PC-3 (cell line): ENCODE measurements at regions not wholly inside any gene's neighbourhood (a gene's known extent, or its start where the extent isn't known, plus 50 kb on each side); places are given as distances from the start of the nearest gene placed in this dataset.

Source experiments
- ATAC-seq: fragments of 200-7000 bp; cut with Tn5 transposase; 2 replicates; pipeline ENCODE4 v1.9.1; 2020; ENCODE audit warnings: mild to moderate bottlenecking, moderate library complexity
- BruUV-seq: library from RNA; stranded (reverse); fragments of 400-500 nt; replicated peaks from 2 replicates; lab custom pipeline; 2021; lab: Mats Ljungman, UMichigan
- CTCF ChIA-PET: fragments of 300-600 bp; sonication (Branson Sonifier 250); formaldehyde crosslinking; loops from one replicate; lab custom pipeline; 2022; ENCODE audit warnings: antibody characterized with exemption; lab: Charles Lee
- POLR2A ChIA-PET: fragments of 300-600 bp; sonication (Branson Sonifier 250); formaldehyde crosslinking; loops from one replicate; lab custom pipeline; 2022; ENCODE audit warnings: antibody characterized with exemption; ENCODE audit not compliant: unreplicated experiment; lab: Charles Lee
- DNase-seq: peaks from one replicate; pipeline ENCODE4 v3.0.0-alpha.2; 2015
- H2AFZ ChIP-seq: fragments of 300-600 bp; sonication (generic); 2 replicates; pipeline ENCODE4 v1.6.0; 2016; ENCODE audit warnings: antibody characterized with exemption, low read length
- H3F3A ChIP-seq: fragments of 300-600 bp; sonication (generic); one replicate; pipeline ENCODE4 v1.6.0; 2017; ENCODE audit warnings: antibody characterized with exemption, low read length, control low read depth, mild to moderate bottlenecking; ENCODE audit not compliant: unreplicated experiment
- H3K27ac ChIP-seq: fragments of 300-600 bp; sonication (generic); 2 replicates; pipeline ENCODE4 v1.5.1; 2016; ENCODE audit warnings: mild to moderate bottlenecking, low read length
- H3K27me3 ChIP-seq: fragments of 300-600 bp; sonication (generic); 2 replicates; pipeline ENCODE4 v1.6.1; 2016; ENCODE audit warnings: low read length, mixed read lengths
- H3K36me3 ChIP-seq: fragments of 300-600 bp; sonication (generic); 2 replicates; pipeline ENCODE4 v1.6.1; 2016; ENCODE audit warnings: low read depth, mixed run types, low read length, mixed read lengths
- H3K4me1 ChIP-seq: fragments of 300-600 bp; sonication (generic); 2 replicates; pipeline ENCODE4 v1.5.1; 2016; ENCODE audit warnings: low read length; ENCODE audit not compliant: insufficient read depth
- H3K4me2 ChIP-seq: fragments of 300-600 bp; sonication (generic); 2 replicates; pipeline ENCODE4 v1.6.0; 2016; ENCODE audit warnings: low read length
- H3K4me3 ChIP-seq: fragments of 300-600 bp; sonication (generic); 2 replicates; pipeline ENCODE4 v1.5.1; 2016; ENCODE audit warnings: mild to moderate bottlenecking, low read length, mixed read lengths
- H3K79me2 ChIP-seq: fragments of 300-600 bp; sonication (generic); 2 replicates; pipeline ENCODE4 v1.6.1; 2017; ENCODE audit warnings: low read length, mixed read lengths
- H3K9ac ChIP-seq: fragments of 300-600 bp; sonication (generic); 2 replicates; pipeline ENCODE4 v1.6.0; 2016; ENCODE audit warnings: mild to moderate bottlenecking, low read length
- H3K9me2 ChIP-seq: fragments of 300-600 bp; sonication (generic); replicated peaks from 2 replicates; pipeline ENCODE4 v1.6.1; 2016; ENCODE audit warnings: mixed run types, low read length, mixed read lengths
- H3K9me3 ChIP-seq: fragments of 300-600 bp; sonication (generic); 2 replicates; pipeline ENCODE4 v1.6.1; 2016; ENCODE audit warnings: low read length, mixed read lengths
- H4K20me1 ChIP-seq: fragments of 300-600 bp; sonication (generic); 2 replicates; pipeline ENCODE4 v1.6.1; 2016; ENCODE audit warnings: low read length, mixed read lengths
- EZH2 ChIP-seq: fragments of 300-600 bp; sonication (generic); IDR thresholded peaks from one replicate; pipeline ENCODE4 v1.6.1; 2017; ENCODE audit warnings: antibody characterized with exemption, mild to moderate bottlenecking, low read length; ENCODE audit not compliant: unreplicated experiment
- EZH2phosphoT487 ChIP-seq: fragments of 300-600 bp; sonication (generic); IDR thresholded peaks from 2 replicates; pipeline ENCODE4 v1.6.1; 2018; ENCODE audit warnings: mild to moderate bottlenecking, antibody characterized with exemption, low read length, borderline replicate concordance
- intact Hi-C: fragments of 100-400 bp; cut with micrococcal nuclease; formaldehyde crosslinking; loops from 2 replicates; pipeline ENCODE4 v1.9.0; 2023
- TF ChIP-seq, protein P1 (sequence below): fragments of 300-600 bp; sonication (generic); conservative IDR thresholded peaks from 2 replicates; pipeline ENCODE4 v1.5.1; 2017; ENCODE audit warnings: antibody characterized with exemption, low read depth, mild to moderate bottlenecking, low read length

DNA sequence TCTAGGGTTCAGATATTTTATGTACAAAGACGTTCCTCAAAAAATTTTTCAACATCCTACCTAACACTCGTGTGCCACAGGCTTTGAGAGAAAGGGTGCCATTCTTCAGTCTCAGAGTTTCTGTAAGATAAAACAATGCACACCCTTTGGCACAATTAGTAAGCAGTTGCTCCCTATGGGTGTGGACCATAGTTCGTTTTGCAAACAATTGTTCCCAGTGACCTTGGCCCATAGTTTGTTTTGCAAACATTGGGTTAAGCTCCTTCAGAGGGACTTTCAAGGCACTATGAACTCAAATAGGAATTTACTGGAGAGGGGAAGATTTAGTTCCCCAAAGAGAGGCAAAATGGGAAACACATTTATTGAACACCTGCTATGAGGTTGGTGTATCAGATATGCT is 220.3 kb upstream of the CA10 start:
- no peaks in the 10 kb centered on the region for H3F3A ChIP-seq
- intact Hi-C loops = no loop called here
- no peaks in the 10 kb centered on the region for H3K4me1 ChIP-seq
- CTCF ChIA-PET = interaction anchor here (0.5 kb wide), 1 partner anchor 90 kb away, joined by 3 read pairs; no protein-coding TSS in a partner anchor
- no peaks in the 10 kb centered on the region for H3K27me3 ChIP-seq
- no peak for ATAC-seq
- no peaks in the 10 kb centered on the region for H4K20me1 ChIP-seq
- H3K27ac ChIP-seq = no peak overlapping the region
- H3K9me3 ChIP-seq = peaks cover 6% of the 10 kb centered on the region; the same call in 1 of the 2 replicates
- no peak for DNase-seq
- no peaks in the 10 kb centered on the region for H3K9me2 ChIP-seq
- H3K79me2 ChIP-seq = no peaks in the 10 kb centered on the region
- TF ChIP-seq EZH2 (no peak), EZH2phosphoT487 (no peak)
- TF ChIP-seq, protein P1, sequence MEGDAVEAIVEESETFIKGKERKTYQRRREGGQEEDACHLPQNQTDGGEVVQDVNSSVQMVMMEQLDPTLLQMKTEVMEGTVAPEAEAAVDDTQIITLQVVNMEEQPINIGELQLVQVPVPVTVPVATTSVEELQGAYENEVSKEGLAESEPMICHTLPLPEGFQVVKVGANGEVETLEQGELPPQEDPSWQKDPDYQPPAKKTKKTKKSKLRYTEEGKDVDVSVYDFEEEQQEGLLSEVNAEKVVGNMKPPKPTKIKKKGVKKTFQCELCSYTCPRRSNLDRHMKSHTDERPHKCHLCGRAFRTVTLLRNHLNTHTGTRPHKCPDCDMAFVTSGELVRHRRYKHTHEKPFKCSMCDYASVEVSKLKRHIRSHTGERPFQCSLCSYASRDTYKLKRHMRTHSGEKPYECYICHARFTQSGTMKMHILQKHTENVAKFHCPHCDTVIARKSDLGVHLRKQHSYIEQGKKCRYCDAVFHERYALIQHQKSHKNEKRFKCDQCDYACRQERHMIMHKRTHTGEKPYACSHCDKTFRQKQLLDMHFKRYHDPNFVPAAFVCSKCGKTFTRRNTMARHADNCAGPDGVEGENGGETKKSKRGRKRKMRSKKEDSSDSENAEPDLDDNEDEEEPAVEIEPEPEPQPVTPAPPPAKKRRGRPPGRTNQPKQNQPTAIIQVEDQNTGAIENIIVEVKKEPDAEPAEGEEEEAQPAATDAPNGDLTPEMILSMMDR = no peak
- no peaks in the 10 kb centered on the region for H3K36me3 ChIP-seq
- POLR2A ChIA-PET = no interaction called here
- H3K4me2 ChIP-seq = no peak overlapping the region
- H3K9ac ChIP-seq = no peak overlapping the region
- no TSS peak for BruUV-seq
- H2AFZ ChIP-seq = no peak overlapping the region
- no peak overlapping the region for H3K4me3 ChIP-seq

DNA sequence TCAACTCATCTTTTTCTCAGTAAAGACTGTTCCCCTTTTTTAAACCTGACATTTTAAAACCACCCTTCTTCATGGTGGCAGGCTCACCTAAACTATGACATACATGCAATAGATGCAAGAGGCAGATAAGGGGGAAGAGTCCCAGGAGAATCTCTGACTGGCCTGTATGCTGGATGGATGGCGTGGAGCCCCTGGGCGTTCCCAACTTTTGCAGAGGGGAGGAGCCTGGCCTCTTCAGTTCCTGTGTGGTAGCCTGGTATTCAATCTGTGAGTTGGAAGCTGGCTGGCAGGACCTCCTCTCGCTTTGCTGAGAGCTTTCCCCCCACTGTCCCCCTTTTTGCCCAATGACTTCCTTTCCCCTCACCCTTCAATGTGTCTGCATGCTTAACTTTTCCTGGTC is 217.6 kb upstream of the CA10 start:
- Histone ChIP-seq H3K4me3 (no peak overlapping the region), H3F3A (no peaks in the 10 kb centered on the region), H3K4me2 (no peak overlapping the region), H3K79me2 (no peaks in the 10 kb centered on the region), H3K4me1 (no peaks in the 10 kb centered on the region), H2AFZ (no peak overlapping the region), H3K27me3 (no peaks in the 10 kb centered on the region), H3K36me3 (no peaks in the 10 kb centered on the region), H3K9me3 (peaks cover 12% of the 10 kb centered on the region), H4K20me1 (no peaks in the 10 kb centered on the region), H3K9me2 (no peaks in the 10 kb centered on the region), H3K27ac (no peak overlapping the region), H3K9ac (no peak overlapping the region)
- CTCF ChIA-PET = no interaction called here
- DNase-seq (no peak), ATAC-seq (no peak)
- intact Hi-C loops = no loop called here
- no TSS peak for BruUV-seq
- TF ChIP-seq, protein P1 = no peak
- no peak for TF ChIP-seq EZH2phosphoT487
- POLR2A ChIA-PET = no interaction called here

DNA sequence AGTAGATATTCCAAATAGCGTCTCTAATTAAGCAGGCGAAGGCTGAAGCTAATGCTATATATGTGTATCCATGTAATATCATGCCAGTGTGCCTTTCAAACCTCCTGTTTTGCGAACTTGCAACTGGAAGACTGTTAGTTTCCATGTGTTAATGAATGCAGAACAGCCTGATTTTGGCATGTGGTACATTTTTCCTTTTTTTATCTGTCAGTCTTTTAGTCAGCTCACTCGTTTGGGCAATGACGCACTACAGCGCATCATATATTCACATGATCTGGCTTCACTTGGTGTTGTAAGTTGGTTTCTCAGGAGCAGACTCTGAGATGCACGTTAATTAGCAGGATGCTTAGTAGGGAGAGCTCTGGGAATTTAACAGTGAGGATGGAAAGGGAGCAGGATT is 210.4 kb upstream of the CA10 start:
- Histone ChIP-seq H3F3A (no peaks in the 10 kb centered on the region), H3K27ac (no peak overlapping the region), H3K9ac (no peak overlapping the region), H3K79me2 (no peaks in the 10 kb centered on the region), H3K27me3 (no peaks in the 10 kb centered on the region), H4K20me1 (no peaks in the 10 kb centered on the region), H3K9me3 (peaks cover 13% of the 10 kb centered on the region), H3K4me1 (no peaks in the 10 kb centered on the region), H3K36me3 (no peaks in the 10 kb centered on the region), H2AFZ (no peak overlapping the region), H3K9me2 (no peaks in the 10 kb centered on the region), H3K4me3 (no peak overlapping the region), H3K4me2 (no peak overlapping the region)
- TF ChIP-seq EZH2 (no peak), EZH2phosphoT487 (no peak)
- TF ChIP-seq, protein P1 = no peak
- no peak for DNase-seq
- BruUV-seq = no TSS peak
- intact Hi-C loops = no loop called here
- ChIA-PET POLR2A (no interaction called here), CTCF (no interaction called here)
- no peak for ATAC-seq
